Lower leg skin (tissue), 3 donors: ENCODE measurements at regions not wholly inside any gene's neighbourhood (a gene's known extent, or its start where the extent isn't known, plus 50 kb on each side); places are given as distances from the start of the nearest gene placed in this dataset.

Experiments used
- POLR2A ChIP-seq, 2 donors: fragments of 450-650 bp; IDR thresholded peaks; one replicate each; pipeline ENCODE4 v1.6.1; 2016 to 2017; ENCODE audit warnings: antibody characterized with exemption in 2 of 2, mild to moderate bottlenecking in 1 of 2, moderate library complexity in 1 of 2
- TF ChIP-seq, protein P1 (sequence below), 3 donors: fragments of 450-650 bp; IDR thresholded peaks; one replicate each; pipeline ENCODE4 v1.5.1; 2016; ENCODE audit warnings: antibody characterized with exemption in 3 of 3, mild to moderate bottlenecking in 3 of 3, moderate library complexity in 2 of 3

DNA sequence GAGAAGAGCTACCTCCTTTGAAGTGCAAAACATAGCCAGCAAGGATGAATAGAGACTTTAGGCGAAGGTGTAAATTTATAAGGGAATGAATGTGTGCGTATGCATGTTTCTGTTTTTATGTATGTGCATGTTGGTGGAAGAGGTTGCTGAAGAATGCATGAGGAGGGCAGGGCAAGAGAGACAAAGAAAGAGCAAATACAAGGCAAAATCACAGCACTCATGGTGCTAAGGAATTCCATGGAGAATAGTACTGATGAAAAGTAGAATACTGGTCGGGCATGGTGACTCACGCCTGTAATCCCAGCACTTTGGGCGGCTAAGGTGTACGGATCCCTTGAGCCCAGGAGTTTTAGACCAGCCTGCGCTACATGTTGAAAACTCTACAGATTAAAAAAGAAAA lies 762.1 kb upstream of the PTPRD start:
- TF ChIP-seq, protein P1, sequence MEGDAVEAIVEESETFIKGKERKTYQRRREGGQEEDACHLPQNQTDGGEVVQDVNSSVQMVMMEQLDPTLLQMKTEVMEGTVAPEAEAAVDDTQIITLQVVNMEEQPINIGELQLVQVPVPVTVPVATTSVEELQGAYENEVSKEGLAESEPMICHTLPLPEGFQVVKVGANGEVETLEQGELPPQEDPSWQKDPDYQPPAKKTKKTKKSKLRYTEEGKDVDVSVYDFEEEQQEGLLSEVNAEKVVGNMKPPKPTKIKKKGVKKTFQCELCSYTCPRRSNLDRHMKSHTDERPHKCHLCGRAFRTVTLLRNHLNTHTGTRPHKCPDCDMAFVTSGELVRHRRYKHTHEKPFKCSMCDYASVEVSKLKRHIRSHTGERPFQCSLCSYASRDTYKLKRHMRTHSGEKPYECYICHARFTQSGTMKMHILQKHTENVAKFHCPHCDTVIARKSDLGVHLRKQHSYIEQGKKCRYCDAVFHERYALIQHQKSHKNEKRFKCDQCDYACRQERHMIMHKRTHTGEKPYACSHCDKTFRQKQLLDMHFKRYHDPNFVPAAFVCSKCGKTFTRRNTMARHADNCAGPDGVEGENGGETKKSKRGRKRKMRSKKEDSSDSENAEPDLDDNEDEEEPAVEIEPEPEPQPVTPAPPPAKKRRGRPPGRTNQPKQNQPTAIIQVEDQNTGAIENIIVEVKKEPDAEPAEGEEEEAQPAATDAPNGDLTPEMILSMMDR (IDR thresholded peaks at IDR 0.05): no peak
- no peak for TF ChIP-seq POLR2A (IDR thresholded peaks at IDR 0.05)
